HEK293 (cell line): ENCODE measurements at regions not wholly inside any gene's neighbourhood (a gene's known extent, or its start where the extent isn't known, plus 50 kb on each side); places are given as distances from the start of the nearest gene placed in this dataset.

Experiments
- CTCF ChIP-seq: fragments of 450-650 bp; formaldehyde crosslinking; IDR thresholded peaks from 2 replicates; pipeline ENCODE4 v1.5.1; 2016; ENCODE audit warnings: missing biosample characterization, missing genetic modification characterization
- GLI4 ChIP-seq: fragments of 450-650 bp; formaldehyde crosslinking; IDR thresholded peaks from 2 replicates; pipeline ENCODE4 v1.5.1; 2016; ENCODE audit warnings: missing biosample characterization, missing genetic modification characterization
- ZNF354C ChIP-seq: fragments of 450-650 bp; formaldehyde crosslinking; IDR thresholded peaks from 2 replicates; pipeline ENCODE4 v1.5.1; 2016; ENCODE audit warnings: missing biosample characterization, missing genetic modification characterization, low read depth, borderline replicate concordance
- ZNF777 ChIP-seq: fragments of 450-650 bp; formaldehyde crosslinking; IDR thresholded peaks from 2 replicates; pipeline ENCODE4 v1.5.1; 2017; ENCODE audit warnings: missing biosample characterization, missing genetic modification characterization, borderline replicate concordance

DNA sequence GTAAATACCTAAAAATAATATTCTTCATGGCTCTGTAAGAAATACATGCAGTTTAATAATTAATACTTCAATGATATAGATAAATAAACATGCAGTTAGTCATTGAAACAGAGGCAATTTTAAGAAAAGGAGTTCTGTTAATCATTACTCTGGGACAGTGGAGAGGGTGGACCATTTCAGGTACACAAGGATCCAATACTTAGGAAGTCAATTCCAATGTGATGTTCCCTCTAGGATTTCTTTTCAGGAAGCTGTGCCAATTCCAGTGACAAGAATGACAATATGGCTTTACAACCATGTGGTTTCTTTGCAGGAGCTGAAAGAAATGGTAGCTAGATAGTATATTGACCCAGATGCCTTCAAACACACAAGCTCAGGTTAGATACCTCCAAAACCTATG lies 175.8 kb upstream of the NETO1 start:
- no peak for TF ChIP-seq GLI4 (tag by site-specific recombination)
- TF ChIP-seq ZNF777: no peak
- no peak for TF ChIP-seq CTCF (tag by site-specific recombination)
- no peak for TF ChIP-seq ZNF354C (tag by site-specific recombination)
